ENCODE measurements at regions not wholly inside any gene's neighbourhood (a gene's known extent, or its start where the extent isn't known, plus 50 kb on each side); places are given as distances from the start of the nearest gene placed in this dataset.
A peak's percentile ranks its signal among the peaks of the same experiment; 100 is the strongest.

DNA sequence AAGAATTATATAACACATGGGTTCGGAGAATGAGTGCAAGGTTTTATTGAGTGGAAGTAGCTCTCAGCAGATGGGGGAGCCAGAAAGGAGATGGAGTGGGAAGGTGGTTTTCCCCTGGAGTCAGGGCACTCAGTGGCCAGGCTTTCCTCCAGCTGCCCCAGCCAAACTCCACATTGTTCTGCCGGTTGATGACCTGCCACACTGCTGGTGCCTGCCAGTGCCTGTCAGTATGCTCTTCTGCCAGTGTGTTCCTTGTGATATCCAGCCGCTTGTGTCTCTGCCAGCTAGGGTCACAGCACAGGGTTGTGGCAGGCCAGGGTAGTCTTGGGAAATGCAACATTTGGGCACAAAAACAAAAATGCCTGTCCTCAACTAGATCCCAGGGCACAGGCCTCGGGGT lies 604.8 kb upstream of the TECRL start:
- Histone ChIP-seq H3K9me3 (no peaks in the 10 kb centered on the region), H3K4me1 (no peaks in the 10 kb centered on the region), H3K27me3 (no peaks in the 10 kb centered on the region), H3K36me3 (no peaks in the 10 kb centered on the region), H3K27ac (no peak overlapping the region), H3K4me3 (no peak overlapping the region)
- DNase-seq, result no peak
- TF ChIP-seq, protein P1, sequence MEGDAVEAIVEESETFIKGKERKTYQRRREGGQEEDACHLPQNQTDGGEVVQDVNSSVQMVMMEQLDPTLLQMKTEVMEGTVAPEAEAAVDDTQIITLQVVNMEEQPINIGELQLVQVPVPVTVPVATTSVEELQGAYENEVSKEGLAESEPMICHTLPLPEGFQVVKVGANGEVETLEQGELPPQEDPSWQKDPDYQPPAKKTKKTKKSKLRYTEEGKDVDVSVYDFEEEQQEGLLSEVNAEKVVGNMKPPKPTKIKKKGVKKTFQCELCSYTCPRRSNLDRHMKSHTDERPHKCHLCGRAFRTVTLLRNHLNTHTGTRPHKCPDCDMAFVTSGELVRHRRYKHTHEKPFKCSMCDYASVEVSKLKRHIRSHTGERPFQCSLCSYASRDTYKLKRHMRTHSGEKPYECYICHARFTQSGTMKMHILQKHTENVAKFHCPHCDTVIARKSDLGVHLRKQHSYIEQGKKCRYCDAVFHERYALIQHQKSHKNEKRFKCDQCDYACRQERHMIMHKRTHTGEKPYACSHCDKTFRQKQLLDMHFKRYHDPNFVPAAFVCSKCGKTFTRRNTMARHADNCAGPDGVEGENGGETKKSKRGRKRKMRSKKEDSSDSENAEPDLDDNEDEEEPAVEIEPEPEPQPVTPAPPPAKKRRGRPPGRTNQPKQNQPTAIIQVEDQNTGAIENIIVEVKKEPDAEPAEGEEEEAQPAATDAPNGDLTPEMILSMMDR (IDR thresholded peaks at IDR 0.05), result no peak
- no peak for TF ChIP-seq POLR2A (IDR thresholded peaks at IDR 0.05)
- intact Hi-C loops (cut with DNase I; ENCODE audit: low total_unique reads), result no loop called here

DNA sequence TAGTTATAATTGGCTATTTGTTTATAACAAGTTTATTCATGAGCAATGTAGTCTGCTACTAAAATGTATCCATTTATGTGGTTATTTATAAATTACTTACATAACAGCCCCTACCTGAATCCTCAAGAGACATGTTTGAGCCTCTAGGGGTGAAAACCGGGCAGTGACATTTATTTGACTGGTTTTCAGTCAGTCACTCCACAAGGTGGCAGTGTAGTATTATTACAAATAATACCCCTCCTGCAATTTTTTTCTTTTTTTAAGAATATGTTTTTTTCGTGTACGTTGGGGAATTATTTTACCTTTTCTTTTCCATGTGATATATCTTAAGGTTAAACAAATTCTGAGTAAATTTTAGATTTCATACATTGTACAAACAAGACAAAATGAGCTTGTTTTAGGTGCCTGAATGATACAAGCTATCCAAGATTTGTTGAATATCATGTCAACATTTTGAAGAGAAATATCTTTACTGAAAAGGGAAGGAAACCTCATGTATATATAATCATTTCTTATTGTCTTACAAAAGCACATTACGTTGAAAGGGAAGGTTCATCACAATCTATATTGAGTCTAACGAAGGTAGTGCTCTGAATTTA lies 598.7 kb upstream of the TECRL start:
- Histone ChIP-seq H3K27ac (no peak overlapping the region), H3K36me3 (no peaks in the 10 kb centered on the region), H3K9me3 (no peaks in the 10 kb centered on the region), H3K4me3 (no peak overlapping the region), H3K27me3 (no peaks in the 10 kb centered on the region), H3K4me1 (no peaks in the 10 kb centered on the region)
- intact Hi-C loops (cut with DNase I; ENCODE audit: low total_unique reads), result no loop called here
- no peak for TF ChIP-seq POLR2A (IDR thresholded peaks at IDR 0.05)
- TF ChIP-seq, protein P1 (IDR thresholded peaks at IDR 0.05), result peak; percentile 28 to 52 (median 29)
- no peak for DNase-seq

DNA sequence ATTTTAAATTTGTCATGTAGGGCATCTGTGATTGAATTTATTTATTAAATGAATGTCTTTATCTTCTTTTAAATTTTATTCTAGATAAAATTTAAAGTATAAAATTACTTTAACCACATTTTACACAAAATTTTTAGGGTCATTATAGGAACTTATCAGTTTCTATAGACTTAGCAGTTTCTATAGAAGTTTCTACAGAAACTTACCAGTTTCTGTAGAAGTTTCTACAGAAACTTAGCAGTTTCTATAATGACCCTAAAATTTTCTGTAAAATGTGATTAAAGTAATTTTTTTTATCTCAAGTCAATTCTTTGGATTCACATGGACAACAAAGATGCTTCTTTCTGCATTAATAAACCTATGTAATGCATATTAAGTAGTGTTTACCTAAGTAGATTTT lies 565.9 kb upstream of the TECRL start:
- no peak overlapping the region for H3K4me3 ChIP-seq
- intact Hi-C loops (cut with DNase I; ENCODE audit: low total_unique reads), result no loop called here
- TF ChIP-seq, protein P1 (IDR thresholded peaks at IDR 0.05), result no peak
- no peak for TF ChIP-seq POLR2A (IDR thresholded peaks at IDR 0.05)
- H3K27ac ChIP-seq, result no peak overlapping the region
- no peak for DNase-seq
- no peaks in the 10 kb centered on the region for H3K4me1 ChIP-seq
- no peaks in the 10 kb centered on the region for H3K27me3 ChIP-seq
- H3K9me3 ChIP-seq, result no peaks in the 10 kb centered on the region
- no peaks in the 10 kb centered on the region for H3K36me3 ChIP-seq

DNA sequence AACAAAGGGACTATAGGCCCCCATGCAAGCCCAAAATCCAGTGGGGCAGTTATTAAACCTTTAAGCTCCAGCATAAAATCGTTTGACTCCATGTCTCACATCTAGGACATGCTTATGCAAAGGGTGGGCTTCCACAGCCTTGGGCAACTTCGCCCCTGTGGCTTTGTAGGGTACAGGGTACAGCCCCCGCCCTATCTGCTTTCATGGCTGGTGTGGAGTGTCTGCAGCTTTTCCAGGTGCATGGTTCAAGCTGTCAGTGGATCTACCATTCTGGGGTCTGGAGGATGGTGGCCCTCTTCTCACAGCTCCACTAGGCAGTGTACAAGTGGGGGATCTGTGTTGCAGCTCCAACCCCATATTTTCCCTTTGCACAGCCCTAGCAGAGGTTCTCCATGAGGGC lies 559.8 kb upstream of the TECRL start:
- TF ChIP-seq, protein P1 (IDR thresholded peaks at IDR 0.05), result no peak
- TF ChIP-seq POLR2A (IDR thresholded peaks at IDR 0.05), result no peak
- Histone ChIP-seq H3K4me3 (no peak overlapping the region), H3K36me3 (no peaks in the 10 kb centered on the region), H3K9me3 (no peaks in the 10 kb centered on the region), H3K4me1 (no peaks in the 10 kb centered on the region), H3K27me3 (no peaks in the 10 kb centered on the region), H3K27ac (no peak overlapping the region)
- DNase-seq, result no peak
- intact Hi-C loops (cut with DNase I; ENCODE audit: low total_unique reads), result no loop called here

DNA sequence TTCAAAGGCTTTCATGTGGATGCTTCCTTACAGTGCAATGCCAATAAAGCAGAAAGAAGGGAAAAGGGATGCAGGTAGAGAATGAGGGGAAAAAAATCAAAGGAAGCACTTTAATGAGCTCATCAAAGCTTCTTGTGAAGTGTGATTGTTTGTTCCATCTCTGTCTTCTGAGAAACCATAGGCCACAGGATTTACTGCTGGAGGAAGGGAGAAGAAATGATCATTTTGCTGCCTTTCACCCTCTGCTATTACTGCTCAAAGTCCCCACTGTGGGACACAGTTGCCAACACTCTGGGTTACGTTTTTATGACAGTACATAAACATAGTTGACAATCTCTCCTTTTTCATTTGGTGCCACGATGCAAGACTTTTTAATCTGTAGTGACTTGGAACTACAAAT lies 558.0 kb upstream of the TECRL start:
- no peaks in the 10 kb centered on the region for H3K9me3 ChIP-seq

More for the DNA sequence above, 558.0 kb upstream of the TECRL start:
- no peak overlapping the region for H3K4me3 ChIP-seq
- DNase-seq, result no peak
- intact Hi-C loops (cut with DNase I; ENCODE audit: low total_unique reads), result no loop called here
- TF ChIP-seq POLR2A (IDR thresholded peaks at IDR 0.05), result no peak
- TF ChIP-seq, protein P1 (IDR thresholded peaks at IDR 0.05), result no peak
- H3K36me3 ChIP-seq, result no peaks in the 10 kb centered on the region
- H3K27me3 ChIP-seq, result no peaks in the 10 kb centered on the region
- H3K4me1 ChIP-seq, result no peaks in the 10 kb centered on the region
- no peak overlapping the region for H3K27ac ChIP-seq

Measured in uterus (tissue), 3 donors.